ENCODE measurements at regions not wholly inside any gene's neighbourhood (a gene's known extent, or its start where the extent isn't known, plus 50 kb on each side); places are given as distances from the start of the nearest gene placed in this dataset.

- TF ChIP-seq, protein P1, sequence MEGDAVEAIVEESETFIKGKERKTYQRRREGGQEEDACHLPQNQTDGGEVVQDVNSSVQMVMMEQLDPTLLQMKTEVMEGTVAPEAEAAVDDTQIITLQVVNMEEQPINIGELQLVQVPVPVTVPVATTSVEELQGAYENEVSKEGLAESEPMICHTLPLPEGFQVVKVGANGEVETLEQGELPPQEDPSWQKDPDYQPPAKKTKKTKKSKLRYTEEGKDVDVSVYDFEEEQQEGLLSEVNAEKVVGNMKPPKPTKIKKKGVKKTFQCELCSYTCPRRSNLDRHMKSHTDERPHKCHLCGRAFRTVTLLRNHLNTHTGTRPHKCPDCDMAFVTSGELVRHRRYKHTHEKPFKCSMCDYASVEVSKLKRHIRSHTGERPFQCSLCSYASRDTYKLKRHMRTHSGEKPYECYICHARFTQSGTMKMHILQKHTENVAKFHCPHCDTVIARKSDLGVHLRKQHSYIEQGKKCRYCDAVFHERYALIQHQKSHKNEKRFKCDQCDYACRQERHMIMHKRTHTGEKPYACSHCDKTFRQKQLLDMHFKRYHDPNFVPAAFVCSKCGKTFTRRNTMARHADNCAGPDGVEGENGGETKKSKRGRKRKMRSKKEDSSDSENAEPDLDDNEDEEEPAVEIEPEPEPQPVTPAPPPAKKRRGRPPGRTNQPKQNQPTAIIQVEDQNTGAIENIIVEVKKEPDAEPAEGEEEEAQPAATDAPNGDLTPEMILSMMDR (IDR thresholded peaks at IDR 0.05) = no peak
- TF ChIP-seq POLR2A (IDR thresholded peaks at IDR 0.05) = no peak
Observed at GRCh38 chr13:46948338-46948737, 51.5 kb upstream of the HTR2A start.

All from heart left ventricle (tissue), 13 donors.